ENCODE measurements at regions not wholly inside any gene's neighbourhood (a gene's known extent, or its start where the extent isn't known, plus 50 kb on each side); places are given as distances from the start of the nearest gene placed in this dataset.

GRCh38 chr1:239755107-239755912, 336.4 kb upstream of the FMN2 start:
- no peaks in the 10 kb centered on the region for H3K4me1 Mint-ChIP-seq
- no peak for DNase-seq
- no peaks in the 10 kb centered on the region for H3K9me3 Mint-ChIP-seq
- no peaks in the 10 kb centered on the region for H3K36me3 Mint-ChIP-seq (ENCODE audit: low read depth)
- H3K27ac Mint-ChIP-seq: no peak overlapping the region
- no peak overlapping the region for H3K4me3 Mint-ChIP-seq
- H3K27me3 Mint-ChIP-seq (ENCODE audit: low read depth, poor library complexity): no peaks in the 10 kb centered on the region
- no peak for TF ChIP-seq CTCF (IDR thresholded peaks at IDR 0.05)

- Mint-ChIP-seq H3K36me3 (ENCODE audit: low read depth) (no peaks in the 10 kb centered on the region), H3K9me3 (no peaks in the 10 kb centered on the region)
Measured at GRCh38 chr1:239757716-239758115, 334.0 kb upstream of the FMN2 start.

GRCh38 chr1:239758756-239759155, 332.9 kb upstream of the FMN2 start:
- H3K4me3 Mint-ChIP-seq: no peak overlapping the region
- no peaks in the 10 kb centered on the region for H3K36me3 Mint-ChIP-seq (ENCODE audit: low read depth)
- no peaks in the 10 kb centered on the region for H3K9me3 Mint-ChIP-seq
- no peaks in the 10 kb centered on the region for H3K27me3 Mint-ChIP-seq (ENCODE audit: low read depth, poor library complexity)
- H3K4me1 Mint-ChIP-seq: no peaks in the 10 kb centered on the region
- no peak for DNase-seq
- no peak overlapping the region for H3K27ac Mint-ChIP-seq
- no peak for TF ChIP-seq CTCF (IDR thresholded peaks at IDR 0.05)

More at GRCh38 chr1:239757716-239758115, 334.0 kb upstream of the FMN2 start:
- no peak for TF ChIP-seq CTCF (IDR thresholded peaks at IDR 0.05)
- Mint-ChIP-seq H3K27me3 (ENCODE audit: low read depth, poor library complexity) (no peaks in the 10 kb centered on the region), H3K27ac (no peak overlapping the region), H3K4me3 (no peak overlapping the region), H3K4me1 (no peaks in the 10 kb centered on the region)
- no peak for DNase-seq

- no peak overlapping the region for H3K4me3 Mint-ChIP-seq
- no peak for DNase-seq
- no peaks in the 10 kb centered on the region for H3K9me3 Mint-ChIP-seq
- H3K27me3 Mint-ChIP-seq (ENCODE audit: low read depth, poor library complexity): no peaks in the 10 kb centered on the region
- H3K27ac Mint-ChIP-seq: no peak overlapping the region
- H3K36me3 Mint-ChIP-seq (ENCODE audit: low read depth): no peaks in the 10 kb centered on the region
- no peaks in the 10 kb centered on the region for H3K4me1 Mint-ChIP-seq
- no peak for TF ChIP-seq CTCF (IDR thresholded peaks at IDR 0.05)
Measured at GRCh38 chr1:239761509-239761908, 330.2 kb upstream of the FMN2 start.

GRCh38 chr1:239763850-239764249, 327.8 kb upstream of the FMN2 start:
- Mint-ChIP-seq H3K27ac (no peak overlapping the region), H3K9me3 (no peaks in the 10 kb centered on the region), H3K4me3 (no peak overlapping the region), H3K36me3 (ENCODE audit: low read depth) (no peaks in the 10 kb centered on the region), H3K4me1 (no peaks in the 10 kb centered on the region), H3K27me3 (ENCODE audit: low read depth, poor library complexity) (no peaks in the 10 kb centered on the region)
- TF ChIP-seq CTCF (IDR thresholded peaks at IDR 0.05): no peak
- DNase-seq: no peak

GRCh38 chr1:239764546-239764945, 327.1 kb upstream of the FMN2 start:
- DNase-seq: no peak

More at GRCh38 chr1:239764546-239764945, 327.1 kb upstream of the FMN2 start:
- no peak for TF ChIP-seq CTCF (IDR thresholded peaks at IDR 0.05)
- H3K4me1 Mint-ChIP-seq: no peaks in the 10 kb centered on the region
- no peaks in the 10 kb centered on the region for H3K27me3 Mint-ChIP-seq (ENCODE audit: low read depth, poor library complexity)
- no peaks in the 10 kb centered on the region for H3K36me3 Mint-ChIP-seq (ENCODE audit: low read depth)
- H3K4me3 Mint-ChIP-seq: no peak overlapping the region
- H3K9me3 Mint-ChIP-seq: no peaks in the 10 kb centered on the region
- H3K27ac Mint-ChIP-seq: no peak overlapping the region

Measured in nephron progenitor cell (in vitro differentiated cells).